IMR-90 (cell line): ENCODE measurements at regions not wholly inside any gene's neighbourhood (a gene's known extent, or its start where the extent isn't known, plus 50 kb on each side); places are given as distances from the start of the nearest gene placed in this dataset.
A peak's percentile ranks its signal among the peaks of the same experiment; 100 is the strongest.

ENCODE experiments used
- BHLHE40 ChIP-seq: fragments of 150-350 bp; IDR thresholded peaks from 2 replicates; pipeline ENCODE4 v1.6.1; 2016; ENCODE audit warnings: mild to moderate bottlenecking, low read depth, low read length
- CTCF ChIP-seq: conservative IDR thresholded peaks from 2 replicates; pipeline ENCODE4 v1.5.1; 2012; ENCODE audit warnings: mild to moderate bottlenecking, low read depth, low read length, improper control_type of control experiment
- ELK1 ChIP-seq: fragments of 150-350 bp; IDR thresholded peaks from 2 replicates; pipeline ENCODE4 v1.6.1; 2016; ENCODE audit warnings: low read depth, mild to moderate bottlenecking, low read length, moderate library complexity, borderline replicate concordance
- MAZ ChIP-seq: IDR thresholded peaks from 2 replicates; pipeline ENCODE4 v1.6.1; 2012; ENCODE audit warnings: low read depth, mild to moderate bottlenecking, low read length, improper control_type of control experiment, moderate library complexity, borderline replicate concordance
- NFE2L2 ChIP-seq: fragments of 150-350 bp; IDR thresholded peaks from 2 replicates; pipeline ENCODE4 v1.6.1; 2016; ENCODE audit warnings: low read depth, mild to moderate bottlenecking, low read length
- POLR2A ChIP-seq: IDR thresholded peaks from 2 replicates; pipeline ENCODE4 v1.6.1; 2012; ENCODE audit warnings: mild to moderate bottlenecking, low read depth, low read length
- RAD21 ChIP-seq: IDR thresholded peaks from 2 replicates; pipeline ENCODE4 v1.6.1; 2012; ENCODE audit warnings: low read length, improper control_type of control experiment
- RFX5 ChIP-seq: IDR thresholded peaks from 2 replicates; pipeline ENCODE4 v1.8.0; 2012; ENCODE audit warnings: low read depth, mild to moderate bottlenecking, low read length, moderate library complexity

- TF ChIP-seq NFE2L2 (no peak; the same call in 1 of the 2 replicates), BHLHE40 (peak; percentile 58; the same call in 1 of the 2 replicates), CTCF (no peak), POLR2A (peak; percentile 91), ELK1 (no peak), MAZ (peak; percentile 99), RFX5 (no peak), RAD21 (no peak; the same call in 1 of the 2 replicates)
Observed at GRCh38 chr17:77322514-77323412, 182.0 kb downstream of the SEC14L1 start.
